OCI-LY1 (cell line): ENCODE measurements at regions not wholly inside any gene's neighbourhood (a gene's known extent, or its start where the extent isn't known, plus 50 kb on each side); places are given as distances from the start of the nearest gene placed in this dataset.

ENCODE experiments used
- H2AFZ ChIP-seq: fragments of 200-600 bp; sonication (generic), shearing (Covaris generic); 2 replicates; pipeline ENCODE4 v1.6.0; 2014; ENCODE audit warnings: antibody characterized with exemption, mild to moderate bottlenecking, low read length
- H3F3A ChIP-seq: fragments of 200-600 bp; sonication (generic), shearing (Covaris generic); 2 replicates; pipeline ENCODE4 v1.6.0; 2014; ENCODE audit warnings: mild to moderate bottlenecking, antibody characterized with exemption, low read length, moderate library complexity; ENCODE audit not compliant: insufficient read depth
- H3K27ac ChIP-seq: fragments of 200-600 bp; sonication (generic); 2 replicates; pipeline ENCODE4 v1.5.1; 2014; ENCODE audit warnings: low read length, mixed run types, mild to moderate bottlenecking, low read depth; ENCODE audit not compliant: poor library complexity, severe bottlenecking
- H3K27me3 ChIP-seq: fragments of 200-600 bp; sonication (generic); 2 replicates; pipeline ENCODE4 v1.6.0; 2014; ENCODE audit warnings: antibody characterized with exemption, mild to moderate bottlenecking, low read length, moderate library complexity; ENCODE audit not compliant: insufficient read depth
- H3K36me3 ChIP-seq: fragments of 200-600 bp; sonication (generic); 2 replicates; pipeline ENCODE4 v1.6.1; 2014; ENCODE audit warnings: mild to moderate bottlenecking, antibody characterized with exemption, low read length, moderate library complexity, mixed read lengths; ENCODE audit not compliant: insufficient read depth
- H3K4me1 ChIP-seq: fragments of 200-600 bp; sonication (generic); 2 replicates; pipeline ENCODE4 v1.5.1; 2014; ENCODE audit warnings: mild to moderate bottlenecking, low read length, moderate library complexity; ENCODE audit not compliant: insufficient read depth, severe bottlenecking
- H3K4me2 ChIP-seq: fragments of 200-600 bp; sonication (generic), shearing (Covaris generic); 2 replicates; pipeline ENCODE4 v1.6.1; 2014; ENCODE audit warnings: low read length
- H3K4me3 ChIP-seq: fragments of 200-600 bp; sonication (generic); 2 replicates; pipeline ENCODE4 v1.5.1; 2014; ENCODE audit warnings: low read length, low read depth, mild to moderate bottlenecking, mixed read lengths; ENCODE audit not compliant: poor library complexity, severe bottlenecking
- H3K79me2 ChIP-seq: fragments of 200-600 bp; shearing (Covaris generic); 2 replicates; pipeline ENCODE4 v1.6.1; 2016; ENCODE audit warnings: mixed run types, low read length, mixed read lengths; ENCODE audit not compliant: insufficient read depth
- H3K9ac ChIP-seq: fragments of 200-600 bp; sonication (generic), shearing (Covaris generic); 2 replicates; pipeline ENCODE4 v1.6.1; 2014; ENCODE audit warnings: mild to moderate bottlenecking, low read length, mixed read lengths
- H3K9me2 ChIP-seq: fragments of 200-600 bp; sonication (generic), shearing (Covaris generic); 2 replicates; pipeline ENCODE4 v1.6.1; 2014; ENCODE audit warnings: low read depth, mild to moderate bottlenecking, low read length, mixed read lengths
- H3K9me3 ChIP-seq: fragments of 200-600 bp; shearing (Covaris generic); 2 replicates; pipeline ENCODE4 v1.6.1; 2014; ENCODE audit warnings: low read length, mixed read lengths
- H4K20me1 ChIP-seq: fragments of 200-600 bp; sonication (generic), shearing (Covaris generic); 2 replicates; pipeline ENCODE4 v1.6.0; 2016; ENCODE audit warnings: mild to moderate bottlenecking, low read length; ENCODE audit not compliant: insufficient read depth
- EZH2 ChIP-seq: fragments of 200-600 bp; sonication (generic), shearing (Covaris generic); IDR thresholded peaks from 2 replicates; pipeline ENCODE4 v1.8.0; 2017; ENCODE audit warnings: borderline replicate concordance, mixed run types, mild to moderate bottlenecking, antibody characterized with exemption, low read length, moderate library complexity, mixed read lengths
- TF ChIP-seq, protein P1 (sequence below): fragments of 200-600 bp; sonication (generic), shearing (Covaris generic); IDR thresholded peaks from 2 replicates; pipeline ENCODE4 v1.5.1; 2017; ENCODE audit warnings: mild to moderate bottlenecking, antibody characterized with exemption, low read length, moderate library complexity, mixed read lengths

DNA sequence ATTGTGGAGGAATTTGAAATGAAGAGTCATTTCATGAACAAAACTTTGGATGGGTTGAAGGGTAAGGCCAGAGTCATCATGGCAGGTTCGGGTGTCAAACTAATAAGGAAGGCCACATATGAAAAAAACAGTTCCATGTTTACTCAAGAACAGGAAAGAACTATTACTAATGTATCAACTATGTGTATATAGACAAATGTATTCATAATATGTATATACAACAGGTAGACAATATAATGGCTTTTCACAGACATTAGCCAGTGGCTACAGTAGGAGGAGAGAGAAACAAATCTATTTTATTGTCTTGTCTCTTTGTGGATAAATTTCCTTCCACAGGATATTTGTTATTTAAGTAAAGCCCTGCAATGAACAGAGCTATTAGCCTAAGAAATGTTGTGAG lies 101.1 kb downstream of the CBLL2 start:
- Histone ChIP-seq H3K9me3 (no peaks in the 10 kb centered on the region), H2AFZ (no peak overlapping the region), H3K9me2 (no peaks in the 10 kb centered on the region), H4K20me1 (no peaks in the 10 kb centered on the region), H3K4me3 (no peak overlapping the region), H3F3A (no peaks in the 10 kb centered on the region), H3K4me2 (no peak overlapping the region), H3K27ac (no peak overlapping the region), H3K36me3 (no peaks in the 10 kb centered on the region), H3K4me1 (no peaks in the 10 kb centered on the region), H3K79me2 (no peaks in the 10 kb centered on the region), H3K9ac (no peak overlapping the region), H3K27me3 (no peaks in the 10 kb centered on the region)
- TF ChIP-seq, protein P1, sequence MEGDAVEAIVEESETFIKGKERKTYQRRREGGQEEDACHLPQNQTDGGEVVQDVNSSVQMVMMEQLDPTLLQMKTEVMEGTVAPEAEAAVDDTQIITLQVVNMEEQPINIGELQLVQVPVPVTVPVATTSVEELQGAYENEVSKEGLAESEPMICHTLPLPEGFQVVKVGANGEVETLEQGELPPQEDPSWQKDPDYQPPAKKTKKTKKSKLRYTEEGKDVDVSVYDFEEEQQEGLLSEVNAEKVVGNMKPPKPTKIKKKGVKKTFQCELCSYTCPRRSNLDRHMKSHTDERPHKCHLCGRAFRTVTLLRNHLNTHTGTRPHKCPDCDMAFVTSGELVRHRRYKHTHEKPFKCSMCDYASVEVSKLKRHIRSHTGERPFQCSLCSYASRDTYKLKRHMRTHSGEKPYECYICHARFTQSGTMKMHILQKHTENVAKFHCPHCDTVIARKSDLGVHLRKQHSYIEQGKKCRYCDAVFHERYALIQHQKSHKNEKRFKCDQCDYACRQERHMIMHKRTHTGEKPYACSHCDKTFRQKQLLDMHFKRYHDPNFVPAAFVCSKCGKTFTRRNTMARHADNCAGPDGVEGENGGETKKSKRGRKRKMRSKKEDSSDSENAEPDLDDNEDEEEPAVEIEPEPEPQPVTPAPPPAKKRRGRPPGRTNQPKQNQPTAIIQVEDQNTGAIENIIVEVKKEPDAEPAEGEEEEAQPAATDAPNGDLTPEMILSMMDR, result no peak
- no peak for TF ChIP-seq EZH2

DNA sequence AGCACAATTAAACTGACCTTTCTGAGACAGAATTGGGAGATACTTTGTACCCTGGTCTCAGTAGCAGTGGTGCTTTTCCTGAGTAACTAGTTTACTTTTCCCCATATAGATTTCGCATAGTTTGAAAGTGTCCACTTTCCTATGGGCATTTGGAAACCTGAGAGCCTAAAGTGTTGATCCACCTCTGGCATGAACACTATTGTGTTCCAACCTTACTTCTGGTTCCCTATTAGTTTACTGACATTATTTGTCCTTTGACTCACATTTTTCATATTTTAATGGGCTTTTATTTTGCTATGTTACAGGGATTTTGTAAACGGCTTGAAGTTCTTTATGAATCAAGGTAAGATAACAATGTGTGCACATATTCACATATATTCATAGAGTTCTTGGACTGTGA lies 103.7 kb downstream of the CBLL2 start:
- Histone ChIP-seq H3K27ac (no peak overlapping the region), H3K36me3 (no peaks in the 10 kb centered on the region), H3K9ac (no peak overlapping the region), H3K4me2 (no peak overlapping the region), H2AFZ (no peak overlapping the region), H3K4me3 (no peak overlapping the region), H4K20me1 (no peaks in the 10 kb centered on the region), H3K79me2 (no peaks in the 10 kb centered on the region), H3K27me3 (no peaks in the 10 kb centered on the region), H3K9me3 (no peaks in the 10 kb centered on the region), H3F3A (no peaks in the 10 kb centered on the region), H3K9me2 (no peaks in the 10 kb centered on the region), H3K4me1 (no peaks in the 10 kb centered on the region)
- no peak for TF ChIP-seq EZH2
- TF ChIP-seq, protein P1, result no peak

DNA sequence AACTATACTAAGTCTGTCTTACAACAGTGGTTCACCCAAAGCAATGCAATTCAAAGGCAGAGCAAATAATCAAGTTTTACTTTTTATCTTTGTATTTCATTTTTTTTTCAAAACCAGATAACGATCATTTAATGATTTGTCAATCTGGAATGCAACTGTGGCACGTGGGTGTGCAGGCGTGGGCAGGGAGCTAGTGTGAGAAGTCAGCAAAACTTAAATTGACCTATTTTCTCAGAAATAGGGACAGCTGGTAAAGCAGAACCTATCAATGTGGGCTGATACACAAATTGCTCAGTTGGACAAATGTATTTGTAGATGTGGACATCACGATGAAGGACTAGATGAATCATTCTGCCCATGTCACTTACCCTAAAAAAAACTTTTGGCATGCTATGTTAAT lies 105.6 kb downstream of the CBLL2 start:
- H3K4me3 ChIP-seq, result no peak overlapping the region
- H3K9ac ChIP-seq, result no peak overlapping the region
- no peaks in the 10 kb centered on the region for H3K36me3 ChIP-seq
- no peaks in the 10 kb centered on the region for H3K27me3 ChIP-seq
- no peaks in the 10 kb centered on the region for H4K20me1 ChIP-seq
- H3K27ac ChIP-seq, result no peak overlapping the region
- TF ChIP-seq EZH2, result no peak
- TF ChIP-seq, protein P1, result no peak
- no peaks in the 10 kb centered on the region for H3K9me3 ChIP-seq
- no peaks in the 10 kb centered on the region for H3K4me1 ChIP-seq
- no peak overlapping the region for H3K4me2 ChIP-seq
- H2AFZ ChIP-seq, result no peak overlapping the region
- no peaks in the 10 kb centered on the region for H3K79me2 ChIP-seq
- no peaks in the 10 kb centered on the region for H3K9me2 ChIP-seq
- H3F3A ChIP-seq, result no peaks in the 10 kb centered on the region
